ENCODE measurements at regions not wholly inside any gene's neighbourhood (a gene's known extent, or its start where the extent isn't known, plus 50 kb on each side); places are given as distances from the start of the nearest gene placed in this dataset.

- no peaks in the 10 kb centered on the region for H3F3A ChIP-seq (ENCODE audit: low read length, unreplicated experiment)
- no peaks in the 10 kb centered on the region for H3K9me2 ChIP-seq (replicated peaks; ENCODE audit: low read length)
- H3K27me3 ChIP-seq (ENCODE audit: low read length) = no peaks in the 10 kb centered on the region
- no peaks in the 10 kb centered on the region for H3K36me3 ChIP-seq (ENCODE audit: low read depth, low read length)
- intact Hi-C loops (cut with micrococcal nuclease) = no loop called here
- no peak overlapping the region for H3K4me3 ChIP-seq (ENCODE audit: low read length)
- no peaks in the 10 kb centered on the region for H3K79me2 ChIP-seq (ENCODE audit: low read length)
- no peaks in the 10 kb centered on the region for H4K20me1 ChIP-seq (ENCODE audit: low read length)
- ChIA-PET CTCF (no interaction called here), POLR2A (ENCODE audit: unreplicated experiment) (no interaction called here)
- no peak overlapping the region for H2AFZ ChIP-seq (ENCODE audit: low read length)
- DNase-seq = no peak
- no peaks in the 10 kb centered on the region for H3K9me3 ChIP-seq (ENCODE audit: low read length)
- no peak for TF ChIP-seq CTCF (conservative IDR thresholded peaks at IDR 0.05; ENCODE audit: low read depth, low read length)
- TF ChIP-seq EZH2phosphoT487 (IDR thresholded peaks at IDR 0.05; ENCODE audit: borderline replicate concordance, low read length) = no peak
- no peak for TF ChIP-seq EZH2 (IDR thresholded peaks at IDR 0.05; ENCODE audit: low read length, unreplicated experiment)
- H3K9ac ChIP-seq (ENCODE audit: low read length) = no peak overlapping the region
- BruUV-seq (replicated peaks) = no TSS peak
- no peaks in the 10 kb centered on the region for H3K4me1 ChIP-seq (ENCODE audit: insufficient read depth, low read length)
- H3K4me2 ChIP-seq (ENCODE audit: low read length) = no peak overlapping the region
- H3K27ac ChIP-seq (ENCODE audit: low read length) = no peak overlapping the region
- no peak for ATAC-seq
These were observed 1017.4 kb downstream of the SQOR start for GRCh38 chr15:46652266-46652665.

- ChIA-PET CTCF (no interaction called here), POLR2A (ENCODE audit: unreplicated experiment) (no interaction called here)
- Histone ChIP-seq H3K27ac (ENCODE audit: low read length) (no peak overlapping the region), H3K9me2 (replicated peaks; ENCODE audit: low read length) (no peaks in the 10 kb centered on the region), H4K20me1 (ENCODE audit: low read length) (no peaks in the 10 kb centered on the region), H3K27me3 (ENCODE audit: low read length) (no peaks in the 10 kb centered on the region), H3K9ac (ENCODE audit: low read length) (no peak overlapping the region), H3K4me2 (ENCODE audit: low read length) (no peak overlapping the region), H3K79me2 (ENCODE audit: low read length) (no peaks in the 10 kb centered on the region), H3K4me3 (ENCODE audit: low read length) (no peak overlapping the region), H3K4me1 (ENCODE audit: insufficient read depth, low read length) (no peaks in the 10 kb centered on the region), H3K9me3 (ENCODE audit: low read length) (no peaks in the 10 kb centered on the region), H2AFZ (ENCODE audit: low read length) (no peak overlapping the region), H3F3A (ENCODE audit: low read length, unreplicated experiment) (no peaks in the 10 kb centered on the region), H3K36me3 (ENCODE audit: low read depth, low read length) (no peaks in the 10 kb centered on the region)
- TF ChIP-seq EZH2phosphoT487 (IDR thresholded peaks at IDR 0.05; ENCODE audit: borderline replicate concordance, low read length) (no peak), CTCF (conservative IDR thresholded peaks at IDR 0.05; ENCODE audit: low read depth, low read length) (no peak), EZH2 (IDR thresholded peaks at IDR 0.05; ENCODE audit: low read length, unreplicated experiment) (no peak)
- BruUV-seq (replicated peaks) = no TSS peak
- intact Hi-C loops (cut with micrococcal nuclease) = no loop called here
- ATAC-seq (no peak), DNase-seq (no peak)
These were observed 1020.2 kb downstream of the SQOR start for GRCh38 chr15:46654993-46655392.

GRCh38 chr15:46660096-46660842, 1025.4 kb downstream of the SQOR start:
- H3K4me2 ChIP-seq (ENCODE audit: low read length) = no peak overlapping the region
- H3K27ac ChIP-seq (ENCODE audit: low read length) = no peak overlapping the region
- no peak overlapping the region for H2AFZ ChIP-seq (ENCODE audit: low read length)
- TF ChIP-seq EZH2 (IDR thresholded peaks at IDR 0.05; ENCODE audit: low read length, unreplicated experiment) = no peak
- no peak overlapping the region for H3K4me3 ChIP-seq (ENCODE audit: low read length)
- no peaks in the 10 kb centered on the region for H3K79me2 ChIP-seq (ENCODE audit: low read length)
- DNase-seq = no peak
- intact Hi-C loops (cut with micrococcal nuclease) = no loop called here
- no peaks in the 10 kb centered on the region for H3F3A ChIP-seq (ENCODE audit: low read length, unreplicated experiment)
- BruUV-seq (replicated peaks) = no TSS peak
- H3K27me3 ChIP-seq (ENCODE audit: low read length) = no peaks in the 10 kb centered on the region
- no peaks in the 10 kb centered on the region for H3K4me1 ChIP-seq (ENCODE audit: insufficient read depth, low read length)
- H3K9me3 ChIP-seq (ENCODE audit: low read length) = no peaks in the 10 kb centered on the region
- no peaks in the 10 kb centered on the region for H3K36me3 ChIP-seq (ENCODE audit: low read depth, low read length)
- H3K9me2 ChIP-seq (replicated peaks; ENCODE audit: low read length) = no peaks in the 10 kb centered on the region
- ATAC-seq = no peak
- H4K20me1 ChIP-seq (ENCODE audit: low read length) = no peaks in the 10 kb centered on the region
- POLR2A ChIA-PET (ENCODE audit: unreplicated experiment) = no interaction called here
- no peak overlapping the region for H3K9ac ChIP-seq (ENCODE audit: low read length)
- CTCF ChIA-PET = no interaction called here

Measured in PC-3 (cell line).